WTC11 (cell line): ENCODE measurements at regions not wholly inside any gene's neighbourhood (a gene's known extent, or its start where the extent isn't known, plus 50 kb on each side); places are given as distances from the start of the nearest gene placed in this dataset.

Experiments used
- CTCF ChIP-seq: fragments of 200-600 bp; IDR thresholded peaks from 2 replicates; pipeline ENCODE4 v1.8.0; 2022; ENCODE audit warnings: antibody characterized with exemption
- NFYB ChIP-seq: sonication (generic); formaldehyde crosslinking; conservative IDR thresholded peaks from 2 replicates; pipeline ENCODE4 v1.8.0; 2022; ENCODE audit warnings: low read depth, missing genetic modification reagents
- USF1 ChIP-seq: sonication (generic); formaldehyde crosslinking; IDR thresholded peaks from 2 replicates; pipeline ENCODE4 v1.8.0; 2022; ENCODE audit warnings: mild to moderate bottlenecking, missing genetic modification reagents
- ZBTB21 ChIP-seq: sonication (generic); formaldehyde crosslinking; IDR thresholded peaks from 2 replicates; pipeline ENCODE4 v1.8.1; 2023; ENCODE audit warnings: mild to moderate bottlenecking, missing genetic modification reagents, borderline replicate concordance
- ZNF219 ChIP-seq: sonication (generic); formaldehyde crosslinking; IDR thresholded peaks from 2 replicates; pipeline ENCODE4 v1.8.0; 2023; ENCODE audit warnings: missing genetic modification reagents, mild to moderate bottlenecking, borderline replicate concordance
- ZNF263 ChIP-seq: sonication (generic); formaldehyde crosslinking; IDR thresholded peaks from 2 replicates; pipeline ENCODE4 v1.8.1; 2022; ENCODE audit warnings: low read depth, mild to moderate bottlenecking, moderate library complexity, missing genetic modification reagents
- TF ChIP-seq, protein P1 (sequence below): sonication (generic); formaldehyde crosslinking; IDR thresholded peaks from 2 replicates; pipeline ENCODE4 v1.8.0; 2023; ENCODE audit warnings: mild to moderate bottlenecking, missing genetic modification reagents
- TF ChIP-seq, protein P2 (sequence below): fragments of 250-450 bp; sonication (Bioruptor Pico); IDR thresholded peaks from 2 replicates; pipeline ENCODE4 v2.1.2; 2022; ENCODE audit warnings: mild to moderate bottlenecking, moderate library complexity

DNA sequence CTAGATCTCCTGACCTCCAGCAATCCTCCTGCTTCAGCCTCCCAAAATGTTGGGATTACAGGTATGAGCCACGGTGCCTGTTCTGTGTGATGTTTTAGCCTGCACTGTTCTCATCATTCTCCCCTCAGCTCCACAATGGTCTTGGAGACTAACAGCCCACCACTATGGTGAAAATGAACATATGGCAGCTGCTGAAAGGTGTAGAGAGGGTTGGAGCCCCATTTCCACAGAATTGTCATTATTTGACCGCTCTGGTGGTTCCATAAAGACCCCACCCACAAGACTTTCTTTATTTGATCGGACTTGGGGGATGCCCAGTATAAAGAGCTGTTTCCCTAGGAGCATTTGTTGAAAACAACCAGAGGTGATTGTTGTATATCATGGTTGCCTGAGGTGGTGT lies 67.9 kb upstream of the SEPTIN5 start:
- no peak for TF ChIP-seq ZNF263
- no peak for TF ChIP-seq USF1 (CRISPR knock-in tag)
- no peak for TF ChIP-seq CTCF
- no peak for TF ChIP-seq ZBTB21
- no peak for TF ChIP-seq ZNF219 (CRISPR knock-in tag)
- TF ChIP-seq, protein P1, sequence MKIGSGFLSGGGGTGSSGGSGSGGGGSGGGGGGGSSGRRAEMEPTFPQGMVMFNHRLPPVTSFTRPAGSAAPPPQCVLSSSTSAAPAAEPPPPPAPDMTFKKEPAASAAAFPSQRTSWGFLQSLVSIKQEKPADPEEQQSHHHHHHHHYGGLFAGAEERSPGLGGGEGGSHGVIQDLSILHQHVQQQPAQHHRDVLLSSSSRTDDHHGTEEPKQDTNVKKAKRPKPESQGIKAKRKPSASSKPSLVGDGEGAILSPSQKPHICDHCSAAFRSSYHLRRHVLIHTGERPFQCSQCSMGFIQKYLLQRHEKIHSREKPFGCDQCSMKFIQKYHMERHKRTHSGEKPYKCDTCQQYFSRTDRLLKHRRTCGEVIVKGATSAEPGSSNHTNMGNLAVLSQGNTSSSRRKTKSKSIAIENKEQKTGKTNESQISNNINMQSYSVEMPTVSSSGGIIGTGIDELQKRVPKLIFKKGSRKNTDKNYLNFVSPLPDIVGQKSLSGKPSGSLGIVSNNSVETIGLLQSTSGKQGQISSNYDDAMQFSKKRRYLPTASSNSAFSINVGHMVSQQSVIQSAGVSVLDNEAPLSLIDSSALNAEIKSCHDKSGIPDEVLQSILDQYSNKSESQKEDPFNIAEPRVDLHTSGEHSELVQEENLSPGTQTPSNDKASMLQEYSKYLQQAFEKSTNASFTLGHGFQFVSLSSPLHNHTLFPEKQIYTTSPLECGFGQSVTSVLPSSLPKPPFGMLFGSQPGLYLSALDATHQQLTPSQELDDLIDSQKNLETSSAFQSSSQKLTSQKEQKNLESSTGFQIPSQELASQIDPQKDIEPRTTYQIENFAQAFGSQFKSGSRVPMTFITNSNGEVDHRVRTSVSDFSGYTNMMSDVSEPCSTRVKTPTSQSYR (CRISPR knock-in tag), result no peak
- TF ChIP-seq, protein P2, sequence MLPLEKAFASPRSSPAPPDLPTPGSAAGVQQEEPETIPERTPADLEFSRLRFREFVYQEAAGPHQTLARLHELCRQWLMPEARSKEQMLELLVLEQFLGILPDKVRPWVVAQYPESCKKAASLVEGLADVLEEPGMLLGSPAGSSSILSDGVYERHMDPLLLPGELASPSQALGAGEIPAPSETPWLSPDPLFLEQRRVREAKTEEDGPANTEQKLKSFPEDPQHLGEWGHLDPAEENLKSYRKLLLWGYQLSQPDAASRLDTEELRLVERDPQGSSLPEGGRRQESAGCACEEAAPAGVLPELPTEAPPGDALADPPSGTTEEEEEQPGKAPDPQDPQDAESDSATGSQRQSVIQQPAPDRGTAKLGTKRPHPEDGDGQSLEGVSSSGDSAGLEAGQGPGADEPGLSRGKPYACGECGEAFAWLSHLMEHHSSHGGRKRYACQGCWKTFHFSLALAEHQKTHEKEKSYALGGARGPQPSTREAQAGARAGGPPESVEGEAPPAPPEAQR (CRISPR knock-in tag), result no peak
- no peak for TF ChIP-seq NFYB
